Fibroblast of skin of right biceps (primary cell): ENCODE measurements at regions not wholly inside any gene's neighbourhood (a gene's known extent, or its start where the extent isn't known, plus 50 kb on each side); places are given as distances from the start of the nearest gene placed in this dataset.

Experiments used
- DNase-seq: peaks from one replicate; pipeline ENCODE4 v3.0.0-alpha.2; 2013

GRCh38 chr17:68740555-68741447 is 139.6 kb upstream of the FAM20A start:
- DNase-seq: no peak

GRCh38 chr17:68737761-68738443 is 136.7 kb upstream of the FAM20A start:
- DNase-seq: no peak

- DNase-seq: no peak
Observed at GRCh38 chr17:68734931-68735330, 133.8 kb upstream of the FAM20A start.

GRCh38 chr17:68734187-68734900 is 133.2 kb upstream of the FAM20A start:
- DNase-seq: no peak

- DNase-seq: peak; percentile 74
Observed at GRCh38 chr17:68733241-68734176, 132.3 kb upstream of the FAM20A start.

GRCh38 chr17:68732301-68732749 is 131.2 kb upstream of the FAM20A start:
- no peak for DNase-seq

- DNase-seq: no peak
Observed at GRCh38 chr17:68731465-68731864, 130.3 kb upstream of the FAM20A start.

- no peak for DNase-seq
Observed at GRCh38 chr17:68719431-68719830, 118.3 kb upstream of the FAM20A start.

- DNase-seq: no peak
Observed at GRCh38 chr17:68718926-68719325, 117.8 kb upstream of the FAM20A start.

GRCh38 chr17:68718465-68718864 is 117.3 kb upstream of the FAM20A start:
- DNase-seq: no peak

- DNase-seq: no peak
Observed at GRCh38 chr17:68714676-68715075, 113.5 kb upstream of the FAM20A start.

GRCh38 chr17:68711858-68712257 is 110.7 kb upstream of the FAM20A start:
- peak; percentile 67 for DNase-seq

GRCh38 chr17:68710976-68711375 is 109.8 kb upstream of the FAM20A start:
- DNase-seq: no peak

GRCh38 chr17:68710035-68710780 is 109.0 kb upstream of the FAM20A start:
- DNase-seq: peak; percentile 85

GRCh38 chr17:68709461-68709860 is 108.3 kb upstream of the FAM20A start:
- no peak for DNase-seq

GRCh38 chr17:68707031-68707430 is 105.9 kb upstream of the FAM20A start:
- peak; percentile 86 for DNase-seq

GRCh38 chr17:68706356-68706920 is 105.3 kb upstream of the FAM20A start:
- DNase-seq: no peak

- peak; percentile 77 for DNase-seq
Observed at GRCh38 chr17:68705714-68706076, 104.5 kb upstream of the FAM20A start.

GRCh38 chr17:68704871-68705713 is 103.9 kb upstream of the FAM20A start:
- peak; percentile 91 for DNase-seq

- DNase-seq: no peak
Observed at GRCh38 chr17:68701046-68701445, 99.9 kb upstream of the FAM20A start.
